ENCODE measurements at regions not wholly inside any gene's neighbourhood (a gene's known extent, or its start where the extent isn't known, plus 50 kb on each side); places are given as distances from the start of the nearest gene placed in this dataset.

DNA sequence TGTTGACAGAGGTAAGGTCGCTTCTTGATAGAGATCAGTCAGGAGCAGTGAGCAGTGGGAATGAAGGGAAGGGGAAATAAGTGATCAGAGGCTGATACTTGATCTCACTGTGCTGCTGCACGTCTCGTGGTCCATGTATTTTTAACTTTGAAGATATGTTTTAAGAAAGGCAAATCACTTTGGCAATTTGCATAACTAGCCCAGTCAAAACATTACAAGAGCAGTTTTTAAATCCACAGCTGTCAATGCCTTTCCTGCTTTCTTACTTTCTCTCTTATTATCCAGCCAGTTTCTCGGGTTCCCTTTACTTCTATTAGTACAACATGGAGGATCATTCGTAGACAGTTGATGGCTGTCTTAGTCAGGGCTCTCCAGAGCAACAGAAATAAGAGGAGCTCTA, 472.8 kb downstream of the TMA16 start:
- Mint-ChIP-seq H3K9me3 (peaks cover 0 to 2% (median 0%) of the 10 kb centered on the region in 7 donors), H3K27ac (no peak overlapping the region), H3K4me3 (no peak overlapping the region), H3K27me3 (ENCODE audit: low read depth in 3 of 3) (no peaks in the 10 kb centered on the region), H3K4me1 (no peaks in the 10 kb centered on the region), H3K36me3 (no peaks in the 10 kb centered on the region)
- WGBS (ENCODE audit: insufficient coverage) = 50% methylated on average over 1 of the region's 5 CpGs
- Histone ChIP-seq H2AFZ (ENCODE audit: insufficient read depth, low read depth, low read length, poor library complexity, severe bottlenecking) (no peak overlapping the region), H3K36me3 (replicated peaks in 1 of 2; ENCODE audit: control insufficient read depth in 1 of 2, insufficient read depth in 2 of 2, low read length in 2 of 2) (no peaks in the 10 kb centered on the region), H3K4me1 (ENCODE audit: control insufficient read depth in 1 of 2, insufficient read depth in 2 of 2, low read length in 2 of 2) (no peaks in the 10 kb centered on the region), H3K27me3 (ENCODE audit: control insufficient read depth in 2 of 2, insufficient read depth in 2 of 2, low read length in 2 of 2) (no peaks in the 10 kb centered on the region), H3K4me2 (replicated peaks; ENCODE audit: extremely low read depth, low read length, poor library complexity, severe bottlenecking) (no peak overlapping the region), H3K9me3 (replicated peaks in 1 of 2; ENCODE audit: control insufficient read depth in 1 of 2, insufficient read depth in 1 of 2, low read length in 2 of 2) (no peaks in the 10 kb centered on the region), H3K4me3 (replicated peaks in 1 of 3; ENCODE audit: low read depth in 2 of 3, low read length in 3 of 3) (no peak overlapping the region), H4K20me1 (ENCODE audit: insufficient read depth, low read length) (no peaks in the 10 kb centered on the region), H3K9ac (ENCODE audit: insufficient read depth, low read length, poor library complexity, severe bottlenecking) (no peak overlapping the region), H3K27ac (ENCODE audit: low read depth in 1 of 2, low read length in 2 of 2) (no peak overlapping the region), H3K79me2 (ENCODE audit: insufficient read depth, low read length) (no peaks in the 10 kb centered on the region)
- TF ChIP-seq, protein P1, sequence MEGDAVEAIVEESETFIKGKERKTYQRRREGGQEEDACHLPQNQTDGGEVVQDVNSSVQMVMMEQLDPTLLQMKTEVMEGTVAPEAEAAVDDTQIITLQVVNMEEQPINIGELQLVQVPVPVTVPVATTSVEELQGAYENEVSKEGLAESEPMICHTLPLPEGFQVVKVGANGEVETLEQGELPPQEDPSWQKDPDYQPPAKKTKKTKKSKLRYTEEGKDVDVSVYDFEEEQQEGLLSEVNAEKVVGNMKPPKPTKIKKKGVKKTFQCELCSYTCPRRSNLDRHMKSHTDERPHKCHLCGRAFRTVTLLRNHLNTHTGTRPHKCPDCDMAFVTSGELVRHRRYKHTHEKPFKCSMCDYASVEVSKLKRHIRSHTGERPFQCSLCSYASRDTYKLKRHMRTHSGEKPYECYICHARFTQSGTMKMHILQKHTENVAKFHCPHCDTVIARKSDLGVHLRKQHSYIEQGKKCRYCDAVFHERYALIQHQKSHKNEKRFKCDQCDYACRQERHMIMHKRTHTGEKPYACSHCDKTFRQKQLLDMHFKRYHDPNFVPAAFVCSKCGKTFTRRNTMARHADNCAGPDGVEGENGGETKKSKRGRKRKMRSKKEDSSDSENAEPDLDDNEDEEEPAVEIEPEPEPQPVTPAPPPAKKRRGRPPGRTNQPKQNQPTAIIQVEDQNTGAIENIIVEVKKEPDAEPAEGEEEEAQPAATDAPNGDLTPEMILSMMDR (IDR thresholded peaks at IDR 0.05) = no peak
- intact Hi-C loops (cut with micrococcal nuclease) = no loop called here
- DNase-seq = no peak

DNA sequence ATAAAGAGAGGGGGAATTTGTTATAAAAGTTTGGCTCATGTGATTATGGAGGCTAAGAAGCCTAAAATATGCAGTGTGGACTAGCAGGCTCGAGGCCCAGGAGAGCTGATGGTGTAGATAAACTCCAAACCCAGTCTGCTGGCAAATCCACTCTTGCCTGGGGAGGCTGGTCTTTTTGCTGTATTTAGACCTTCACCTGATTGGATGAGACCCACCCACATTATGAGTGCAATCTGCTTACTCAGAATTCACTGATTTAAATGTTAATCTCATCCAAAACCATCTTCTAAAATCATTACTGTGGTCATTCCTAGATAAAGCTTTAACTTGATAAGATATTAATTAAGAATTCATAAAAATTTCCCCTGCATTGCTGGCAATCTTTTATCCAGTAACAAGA, 473.2 kb downstream of the TMA16 start:
- no peaks in the 10 kb centered on the region for H3K4me1 ChIP-seq (ENCODE audit: control insufficient read depth in 1 of 2, insufficient read depth in 2 of 2, low read length in 2 of 2)
- WGBS (ENCODE audit: insufficient coverage) = 43% methylated on average over 1 of the region's 1 CpG
- Mint-ChIP-seq H3K36me3 (no peaks in the 10 kb centered on the region), H3K4me1 (no peaks in the 10 kb centered on the region), H3K9me3 (peaks cover 0 to 2% (median 0%) of the 10 kb centered on the region in 7 donors), H3K27ac (no peak overlapping the region), H3K27me3 (ENCODE audit: low read depth in 3 of 3) (no peaks in the 10 kb centered on the region), H3K4me3 (no peak overlapping the region)
- no peaks in the 10 kb centered on the region for H3K9me3 ChIP-seq (replicated peaks in 1 of 2; ENCODE audit: control insufficient read depth in 1 of 2, insufficient read depth in 1 of 2, low read length in 2 of 2)
- TF ChIP-seq, protein P1 (IDR thresholded peaks at IDR 0.05) = no peak
- H3K4me3 ChIP-seq (replicated peaks in 1 of 3; ENCODE audit: low read depth in 2 of 3, low read length in 3 of 3) = no peak overlapping the region
- no peaks in the 10 kb centered on the region for H3K27me3 ChIP-seq (ENCODE audit: control insufficient read depth in 2 of 2, insufficient read depth in 2 of 2, low read length in 2 of 2)
- H3K4me2 ChIP-seq (replicated peaks; ENCODE audit: extremely low read depth, low read length, poor library complexity, severe bottlenecking) = no peak overlapping the region
- intact Hi-C loops (cut with micrococcal nuclease) = no loop called here
- no peaks in the 10 kb centered on the region for H4K20me1 ChIP-seq (ENCODE audit: insufficient read depth, low read length)
- no peak for DNase-seq
- no peak overlapping the region for H3K9ac ChIP-seq (ENCODE audit: insufficient read depth, low read length, poor library complexity, severe bottlenecking)
- H3K27ac ChIP-seq (ENCODE audit: low read depth in 1 of 2, low read length in 2 of 2) = no peak overlapping the region
- H3K79me2 ChIP-seq (ENCODE audit: insufficient read depth, low read length) = no peaks in the 10 kb centered on the region
- no peaks in the 10 kb centered on the region for H3K36me3 ChIP-seq (replicated peaks in 1 of 2; ENCODE audit: control insufficient read depth in 1 of 2, insufficient read depth in 2 of 2, low read length in 2 of 2)
- no peak overlapping the region for H2AFZ ChIP-seq (ENCODE audit: insufficient read depth, low read depth, low read length, poor library complexity, severe bottlenecking)

Data from CD14-positive monocyte (primary cell).